ENCODE measurements at regions not wholly inside any gene's neighbourhood (a gene's known extent, or its start where the extent isn't known, plus 50 kb on each side); places are given as distances from the start of the nearest gene placed in this dataset.

DNA sequence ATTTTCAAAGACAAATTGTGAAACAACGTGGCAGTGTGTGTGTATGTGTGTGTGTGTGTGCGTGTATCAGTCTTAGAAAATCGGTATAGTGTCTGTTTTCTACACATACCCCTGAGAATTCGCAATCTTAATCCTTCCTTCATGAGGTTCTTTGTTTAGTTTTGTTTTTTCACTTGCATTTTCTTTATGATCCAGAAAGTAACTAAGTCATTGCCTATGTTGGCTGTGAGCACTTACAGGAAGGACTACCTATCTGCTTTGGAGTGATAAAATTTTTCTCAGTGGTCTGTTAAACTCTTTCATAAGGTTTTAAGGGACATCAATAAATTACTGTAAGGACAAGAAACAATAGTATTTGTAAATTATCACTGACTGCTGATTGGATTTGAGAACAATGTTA, 1587.1 kb downstream of the PCDH9 start:
- TF ChIP-seq FOXP2 (optimal IDR thresholded peaks at IDR 0.05; ENCODE audit: control extremely low read depth, extremely low read length, insufficient read depth) (no peak), POLR2AphosphoS5 (IDR thresholded peaks at IDR 0.05; ENCODE audit: borderline replicate concordance, low read depth, low read length) (no peak), EZH2 (IDR thresholded peaks at IDR 0.05) (no peak)
- Histone ChIP-seq H3K4me3 (no peak overlapping the region), H3K36me3 (ENCODE audit: insufficient read depth, low read length) (no peaks in the 10 kb centered on the region), H3K27ac (no peak overlapping the region), H3K9ac (ENCODE audit: insufficient read length) (no peak overlapping the region), H3K9me3 (ENCODE audit: low read depth, low read length) (no peaks in the 10 kb centered on the region)
- DNase-seq (ENCODE audit: low read depth, low spot score), result no peak

DNA sequence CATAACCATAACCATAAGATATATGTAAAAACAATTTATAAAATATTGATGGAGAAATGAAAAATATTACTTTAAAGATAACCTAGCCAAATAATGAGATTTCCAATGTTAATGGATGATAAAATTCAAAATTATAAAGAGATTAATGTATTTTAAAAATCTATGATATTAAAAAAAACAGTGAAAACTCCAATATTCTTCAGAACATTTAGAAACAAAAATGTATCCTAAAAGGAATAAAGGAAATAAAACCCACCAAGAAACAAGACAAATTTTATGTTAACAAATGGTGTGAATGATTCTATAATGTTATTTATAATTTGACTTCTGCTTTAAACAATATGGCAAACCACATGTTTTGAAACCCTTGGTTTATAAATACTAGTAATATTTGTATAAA, 1587.8 kb downstream of the PCDH9 start:
- H3K4me3 ChIP-seq, result no peak overlapping the region
- TF ChIP-seq POLR2AphosphoS5 (IDR thresholded peaks at IDR 0.05; ENCODE audit: borderline replicate concordance, low read depth, low read length) (no peak), EZH2 (IDR thresholded peaks at IDR 0.05) (no peak), FOXP2 (optimal IDR thresholded peaks at IDR 0.05; ENCODE audit: control extremely low read depth, extremely low read length, insufficient read depth) (no peak)
- no peak overlapping the region for H3K27ac ChIP-seq
- no peak overlapping the region for H3K9ac ChIP-seq (ENCODE audit: insufficient read length)
- H3K36me3 ChIP-seq (ENCODE audit: insufficient read depth, low read length), result no peaks in the 10 kb centered on the region
- no peaks in the 10 kb centered on the region for H3K9me3 ChIP-seq (ENCODE audit: low read depth, low read length)
- DNase-seq (ENCODE audit: low read depth, low spot score), result no peak

DNA sequence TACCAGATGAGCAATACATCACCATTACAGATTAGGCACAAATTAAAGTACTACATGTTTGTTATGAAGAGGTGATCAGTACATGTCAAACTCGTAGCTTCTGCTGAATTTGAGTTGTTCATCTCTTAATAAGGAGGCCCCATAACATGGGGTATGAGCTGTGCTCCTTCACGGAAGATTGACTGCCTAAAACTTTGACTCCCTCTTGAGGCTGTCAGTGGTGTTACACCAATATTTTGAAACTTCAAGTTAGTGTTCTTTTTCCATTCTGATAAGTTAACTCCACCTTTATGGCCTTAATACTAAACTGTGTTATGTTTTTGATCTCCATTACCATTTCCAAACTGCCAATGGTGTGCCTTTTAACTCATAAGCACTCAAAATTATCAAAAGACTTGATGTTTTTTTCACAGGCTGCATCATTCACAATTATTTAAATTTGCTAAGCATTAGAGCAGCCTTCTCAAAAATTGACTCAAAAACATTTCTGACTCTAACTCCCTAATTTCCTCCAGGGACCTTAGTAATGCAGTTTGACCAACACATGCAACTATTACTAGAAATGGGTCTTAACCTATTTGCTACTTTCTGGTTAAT, 1591.5 kb downstream of the PCDH9 start:
- H3K9me3 ChIP-seq (ENCODE audit: low read depth, low read length), result no peaks in the 10 kb centered on the region
- no peaks in the 10 kb centered on the region for H3K36me3 ChIP-seq (ENCODE audit: insufficient read depth, low read length)
- no peak overlapping the region for H3K27ac ChIP-seq
- no peak overlapping the region for H3K4me3 ChIP-seq
- TF ChIP-seq POLR2AphosphoS5 (IDR thresholded peaks at IDR 0.05; ENCODE audit: borderline replicate concordance, low read depth, low read length) (no peak), EZH2 (IDR thresholded peaks at IDR 0.05) (no peak), FOXP2 (optimal IDR thresholded peaks at IDR 0.05; ENCODE audit: control extremely low read depth, extremely low read length, insufficient read depth) (no peak)
- H3K9ac ChIP-seq (ENCODE audit: insufficient read length), result no peak overlapping the region
- peak; percentile 45 for DNase-seq (ENCODE audit: low read depth, low spot score)

DNA sequence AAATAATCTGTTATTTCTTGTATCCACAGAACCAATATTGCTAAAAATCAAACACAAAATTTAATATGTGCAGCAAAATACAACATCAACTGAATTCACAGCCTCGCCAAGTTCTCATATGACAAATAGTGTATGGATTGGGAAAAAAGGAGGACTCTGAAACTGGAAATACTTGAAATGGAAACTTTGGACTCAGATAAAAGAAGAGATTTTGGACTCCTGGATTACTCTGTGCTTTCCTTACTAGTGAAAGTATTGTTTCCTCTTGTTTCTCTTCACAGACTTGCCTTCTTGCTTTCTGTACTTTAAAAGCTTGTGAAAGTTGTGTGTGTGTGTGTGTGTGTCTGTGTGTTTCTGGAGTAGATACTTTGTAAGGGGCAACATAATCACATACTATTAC, 1596.3 kb downstream of the PCDH9 start:
- H3K36me3 ChIP-seq (ENCODE audit: insufficient read depth, low read length), result no peaks in the 10 kb centered on the region
- no peaks in the 10 kb centered on the region for H3K9me3 ChIP-seq (ENCODE audit: low read depth, low read length)
- no peak overlapping the region for H3K9ac ChIP-seq (ENCODE audit: insufficient read length)
- DNase-seq (ENCODE audit: low read depth, low spot score), result no peak
- H3K4me3 ChIP-seq, result no peak overlapping the region
- H3K27ac ChIP-seq, result no peak overlapping the region
- TF ChIP-seq EZH2 (IDR thresholded peaks at IDR 0.05), result no peak
- TF ChIP-seq FOXP2 (optimal IDR thresholded peaks at IDR 0.05; ENCODE audit: control extremely low read depth, extremely low read length, insufficient read depth), result no peak
- TF ChIP-seq POLR2AphosphoS5 (IDR thresholded peaks at IDR 0.05; ENCODE audit: borderline replicate concordance, low read depth, low read length), result no peak

DNA sequence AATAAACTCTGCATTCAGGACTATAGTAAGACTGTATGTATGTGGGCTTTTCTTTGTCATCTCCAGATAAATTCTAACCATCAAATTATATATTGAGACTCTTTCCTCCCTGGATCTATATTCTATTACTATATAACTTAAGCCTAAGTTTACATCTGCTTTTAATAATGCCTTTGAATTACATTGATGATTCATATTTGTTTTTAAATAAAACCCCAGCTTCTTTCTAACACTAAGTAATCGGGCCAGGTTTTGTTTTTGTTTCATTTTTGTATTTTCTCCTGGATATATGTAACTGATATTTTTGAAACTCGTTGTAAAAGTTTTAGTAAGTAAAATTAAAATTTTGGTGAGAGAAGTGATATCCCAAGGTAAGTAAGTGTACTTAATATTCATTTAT, 1599.1 kb downstream of the PCDH9 start:
- H3K4me3 ChIP-seq, result no peak overlapping the region
- TF ChIP-seq POLR2AphosphoS5 (IDR thresholded peaks at IDR 0.05; ENCODE audit: borderline replicate concordance, low read depth, low read length) (no peak), EZH2 (IDR thresholded peaks at IDR 0.05) (no peak), FOXP2 (optimal IDR thresholded peaks at IDR 0.05; ENCODE audit: control extremely low read depth, extremely low read length, insufficient read depth) (no peak)
- H3K27ac ChIP-seq, result no peak overlapping the region
- no peak overlapping the region for H3K9ac ChIP-seq (ENCODE audit: insufficient read length)
- no peak for DNase-seq (ENCODE audit: low read depth, low spot score)
- no peaks in the 10 kb centered on the region for H3K36me3 ChIP-seq (ENCODE audit: insufficient read depth, low read length)
- H3K9me3 ChIP-seq (ENCODE audit: low read depth, low read length), result no peaks in the 10 kb centered on the region

DNA sequence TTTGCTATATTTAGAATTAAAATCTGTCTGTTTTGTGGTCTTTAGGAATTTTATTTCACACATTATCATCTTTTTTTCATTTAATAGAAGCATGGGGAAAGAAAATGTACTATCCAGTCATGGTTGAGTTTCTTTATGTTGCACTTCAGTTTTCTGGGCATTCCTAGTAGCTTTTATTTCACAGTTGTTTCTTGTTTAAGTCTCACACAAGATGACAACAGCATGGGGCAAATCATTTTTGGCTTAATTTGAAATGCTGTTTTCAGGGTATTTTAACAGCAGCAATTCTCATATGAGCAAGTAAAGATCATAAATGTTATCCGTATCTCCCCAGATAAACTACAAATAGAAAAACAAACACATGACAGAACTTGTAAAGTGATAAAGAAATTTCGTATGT, 1600.2 kb downstream of the PCDH9 start:
- DNase-seq (ENCODE audit: low read depth, low spot score), result no peak

DNA sequence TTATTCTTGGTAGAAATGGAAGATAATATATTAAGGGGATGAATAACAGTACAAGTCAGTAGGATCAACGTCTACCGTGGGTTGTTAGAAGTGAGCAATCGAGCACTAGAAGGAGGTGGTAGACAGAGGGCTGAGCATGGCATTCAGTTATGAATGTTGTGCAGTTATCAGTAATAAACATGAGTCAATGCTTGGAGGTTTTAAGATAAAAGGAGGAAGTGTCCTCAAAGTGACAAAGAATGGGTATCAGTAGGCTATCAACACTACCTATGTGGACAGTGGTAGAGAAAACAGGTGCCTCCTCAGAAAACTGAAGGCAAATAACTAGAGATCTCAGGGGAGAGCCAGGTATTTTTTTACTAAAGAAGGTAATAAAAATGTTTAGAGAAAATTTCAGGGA, 1607.0 kb downstream of the PCDH9 start:
- TF ChIP-seq POLR2AphosphoS5 (IDR thresholded peaks at IDR 0.05; ENCODE audit: borderline replicate concordance, low read depth, low read length), result no peak
- Histone ChIP-seq H3K9me3 (ENCODE audit: low read depth, low read length) (no peaks in the 10 kb centered on the region), H3K9ac (ENCODE audit: insufficient read length) (no peak overlapping the region), H3K36me3 (ENCODE audit: insufficient read depth, low read length) (no peaks in the 10 kb centered on the region), H3K27ac (no peak overlapping the region), H3K4me3 (no peak overlapping the region)
- no peak for DNase-seq (ENCODE audit: low read depth, low spot score)

More for the DNA sequence above, 1600.2 kb downstream of the PCDH9 start:
- H3K9ac ChIP-seq (ENCODE audit: insufficient read length), result no peak overlapping the region
- H3K4me3 ChIP-seq, result no peak overlapping the region
- H3K9me3 ChIP-seq (ENCODE audit: low read depth, low read length), result no peaks in the 10 kb centered on the region
- no peaks in the 10 kb centered on the region for H3K36me3 ChIP-seq (ENCODE audit: insufficient read depth, low read length)
- no peak overlapping the region for H3K27ac ChIP-seq
- TF ChIP-seq POLR2AphosphoS5 (IDR thresholded peaks at IDR 0.05; ENCODE audit: borderline replicate concordance, low read depth, low read length), result no peak
- TF ChIP-seq FOXP2 (optimal IDR thresholded peaks at IDR 0.05; ENCODE audit: control extremely low read depth, extremely low read length, insufficient read depth), result no peak
- no peak for TF ChIP-seq EZH2 (IDR thresholded peaks at IDR 0.05)

DNA sequence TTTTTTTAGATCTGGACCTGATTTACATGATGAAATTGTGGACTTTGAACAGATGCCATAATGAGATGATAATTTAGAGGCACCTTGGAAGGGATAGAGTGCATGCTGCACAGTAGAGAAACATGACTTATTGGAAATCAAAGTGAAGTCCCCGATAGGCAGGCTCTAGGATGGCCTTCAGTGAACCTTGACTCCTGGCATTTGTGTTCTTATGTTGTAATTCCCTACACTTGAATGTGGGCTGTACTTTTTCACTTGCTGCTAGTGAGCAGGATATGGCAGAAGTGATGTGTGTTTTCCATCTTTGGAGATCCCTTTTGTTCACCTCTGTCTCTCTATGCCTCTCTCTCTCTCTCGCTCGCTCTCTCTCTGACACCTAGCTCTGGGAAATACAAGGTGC, 1614.6 kb downstream of the PCDH9 start:
- H3K9me3 ChIP-seq (ENCODE audit: low read depth, low read length), result no peaks in the 10 kb centered on the region
- H3K36me3 ChIP-seq (ENCODE audit: insufficient read depth, low read length), result no peaks in the 10 kb centered on the region
- no peak for TF ChIP-seq FOXP2 (optimal IDR thresholded peaks at IDR 0.05; ENCODE audit: control extremely low read depth, extremely low read length, insufficient read depth)
- no peak for TF ChIP-seq POLR2AphosphoS5 (IDR thresholded peaks at IDR 0.05; ENCODE audit: borderline replicate concordance, low read depth, low read length)
- TF ChIP-seq EZH2 (IDR thresholded peaks at IDR 0.05), result no peak
- no peak for DNase-seq (ENCODE audit: low read depth, low spot score)
- no peak overlapping the region for H3K27ac ChIP-seq
- no peak overlapping the region for H3K4me3 ChIP-seq
- no peak overlapping the region for H3K9ac ChIP-seq (ENCODE audit: insufficient read length)

DNA sequence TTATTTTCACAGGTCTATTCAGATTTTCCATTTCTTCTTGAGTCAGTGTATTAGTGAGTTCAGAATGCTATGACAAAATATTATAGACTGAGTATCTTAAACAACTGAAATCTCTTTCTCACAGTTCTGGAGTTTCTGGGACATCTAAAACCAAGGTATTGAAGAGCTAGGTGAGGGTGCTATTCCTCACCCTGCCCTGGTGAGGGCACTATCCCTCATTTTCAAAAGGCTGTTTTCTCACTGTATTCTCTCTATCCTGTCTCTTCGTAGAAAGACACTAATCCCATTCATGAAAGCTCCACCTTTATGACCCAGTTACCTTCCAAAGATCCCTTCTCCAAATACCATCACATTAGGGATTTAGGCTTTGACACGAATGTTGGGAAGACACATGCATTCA, 1617.1 kb downstream of the PCDH9 start:
- TF ChIP-seq POLR2AphosphoS5 (IDR thresholded peaks at IDR 0.05; ENCODE audit: borderline replicate concordance, low read depth, low read length) (no peak), EZH2 (IDR thresholded peaks at IDR 0.05) (no peak), FOXP2 (optimal IDR thresholded peaks at IDR 0.05; ENCODE audit: control extremely low read depth, extremely low read length, insufficient read depth) (no peak)
- Histone ChIP-seq H3K36me3 (ENCODE audit: insufficient read depth, low read length) (no peaks in the 10 kb centered on the region), H3K4me3 (no peak overlapping the region), H3K9me3 (ENCODE audit: low read depth, low read length) (no peaks in the 10 kb centered on the region), H3K9ac (ENCODE audit: insufficient read length) (no peak overlapping the region), H3K27ac (no peak overlapping the region)
- no peak for DNase-seq (ENCODE audit: low read depth, low spot score)
